SK-N-SH treated with all-trans-retinoic acid at 6 μM for 48 hours (cell line): ENCODE measurements at regions not wholly inside any gene's neighbourhood (a gene's known extent, or its start where the extent isn't known, plus 50 kb on each side); places are given as distances from the start of the nearest gene placed in this dataset.

Experiments
- ARNTL ChIP-seq: fragments of 450-650 bp; formaldehyde crosslinking; IDR thresholded peaks from 2 replicates; pipeline ENCODE4 v1.5.0; 2020; ENCODE audit warnings: low read depth, mild to moderate bottlenecking, moderate library complexity, borderline replicate concordance
- BACH2 ChIP-seq: fragments of 250-450 bp; sonication (Bioruptor Pico); IDR thresholded peaks from 2 replicates; pipeline ENCODE4 v1.9.0; 2021; ENCODE audit warnings: mild to moderate bottlenecking, borderline replicate concordance
- CREB5 ChIP-seq: fragments of 250-450 bp; sonication (Bioruptor Pico); IDR thresholded peaks from 2 replicates; pipeline ENCODE4 v1.5.1; 2020; ENCODE audit warnings: low read depth, mild to moderate bottlenecking, moderate library complexity
- CSDC2 ChIP-seq: fragments of 250-450 bp; sonication (Bioruptor Pico); IDR thresholded peaks from 2 replicates; pipeline ENCODE4 v1.5.0; 2020; ENCODE audit warnings: mild to moderate bottlenecking, moderate library complexity
- ESRRG ChIP-seq: fragments of 250-450 bp; sonication (Bioruptor Pico); IDR thresholded peaks from 2 replicates; pipeline ENCODE4 v1.6.1; 2021; ENCODE audit warnings: mild to moderate bottlenecking
- GLIS3 ChIP-seq: fragments of 250-450 bp; sonication (Bioruptor Pico); IDR thresholded peaks from 2 replicates; pipeline ENCODE4 v1.5.0; 2020; ENCODE audit warnings: mild to moderate bottlenecking, moderate library complexity
- ISL1 ChIP-seq: fragments of 250-450 bp; sonication (Bioruptor Pico); IDR thresholded peaks from 2 replicates; pipeline ENCODE4 v2.1.2; 2022; ENCODE audit warnings: mild to moderate bottlenecking, moderate library complexity
- PATZ1 ChIP-seq: fragments of 250-450 bp; sonication (Bioruptor Pico); IDR thresholded peaks from 2 replicates; pipeline ENCODE4 v1.8.0; 2020; ENCODE audit warnings: mild to moderate bottlenecking, moderate library complexity, borderline replicate concordance
- RARB ChIP-seq: fragments of 250-450 bp; sonication (Bioruptor Pico); IDR thresholded peaks from 2 replicates; pipeline ENCODE4 v1.8.0; 2021; ENCODE audit warnings: mild to moderate bottlenecking, moderate library complexity
- TCF4 ChIP-seq: fragments of 250-450 bp; sonication (Bioruptor Pico); IDR thresholded peaks from 2 replicates; pipeline ENCODE4 v1.8.0; 2021; ENCODE audit warnings: mild to moderate bottlenecking, moderate library complexity, borderline replicate concordance
- TSHZ2 ChIP-seq: fragments of 250-450 bp; sonication (Bioruptor Pico); IDR thresholded peaks from 2 replicates; pipeline ENCODE4 v1.5.0; 2020; ENCODE audit warnings: mild to moderate bottlenecking, moderate library complexity
- ZC3H10 ChIP-seq: fragments of 250-450 bp; sonication (Bioruptor Pico); IDR thresholded peaks from 2 replicates; pipeline ENCODE4 v1.5.1; 2021; ENCODE audit warnings: mild to moderate bottlenecking, moderate library complexity
- ZFP3 ChIP-seq: fragments of 250-450 bp; sonication (Bioruptor Pico); IDR thresholded peaks from 2 replicates; pipeline ENCODE4 v1.5.0; 2020; ENCODE audit warnings: mild to moderate bottlenecking, moderate library complexity
- ZNF70 ChIP-seq: fragments of 450-650 bp; formaldehyde crosslinking; IDR thresholded peaks from 2 replicates; pipeline ENCODE4 v1.5.0; 2020; ENCODE audit warnings: mild to moderate bottlenecking, moderate library complexity

- TF ChIP-seq ZFP3: no peak
- no peak for TF ChIP-seq PATZ1 (CRISPR knock-in tag)
- TF ChIP-seq ISL1 (CRISPR knock-in tag): no peak
- TF ChIP-seq TSHZ2: no peak
- TF ChIP-seq BACH2 (CRISPR knock-in tag): no peak
- TF ChIP-seq CSDC2 (CRISPR knock-in tag): no peak
- no peak for TF ChIP-seq ARNTL (CRISPR knock-in tag)
- TF ChIP-seq ZC3H10 (CRISPR knock-in tag): no peak
- no peak for TF ChIP-seq TCF4 (CRISPR knock-in tag)
- TF ChIP-seq CREB5 (CRISPR knock-in tag): no peak
- TF ChIP-seq GLIS3 (CRISPR knock-in tag): no peak
- no peak for TF ChIP-seq ESRRG
- no peak for TF ChIP-seq ZNF70 (CRISPR knock-in tag)
- TF ChIP-seq RARB: no peak
Observed at GRCh38 chr15:24076090-24076784, 389.1 kb upstream of the NDN start.
